SU-DHL-6 (cell line): ENCODE measurements at regions not wholly inside any gene's neighbourhood (a gene's known extent, or its start where the extent isn't known, plus 50 kb on each side); places are given as distances from the start of the nearest gene placed in this dataset.

ENCODE experiments used
- H2AFZ ChIP-seq: fragments of 200-600 bp; sonication (generic); 2 replicates; pipeline ENCODE4 v1.6.1; 2014; ENCODE audit warnings: low read depth, mild to moderate bottlenecking, moderate library complexity, mixed read lengths, antibody characterized with exemption, low read length; ENCODE audit not compliant: severe bottlenecking
- H3F3A ChIP-seq: fragments of 200-600 bp; shearing (Covaris generic); 2 replicates; pipeline ENCODE4 v1.6.0; 2016; ENCODE audit warnings: antibody characterized with exemption, mild to moderate bottlenecking; ENCODE audit not compliant: insufficient read depth
- H3K27ac ChIP-seq: fragments of 200-600 bp; sonication (generic); 2 replicates; pipeline ENCODE4 v1.5.1; 2016; ENCODE audit warnings: low read depth, mild to moderate bottlenecking, low read length, moderate library complexity, mixed read lengths
- H3K27me3 ChIP-seq: fragments of 200-600 bp; sonication (generic), shearing (Covaris generic); 2 replicates; pipeline ENCODE4 v1.6.0; 2014; ENCODE audit warnings: mild to moderate bottlenecking, low read length
- H3K36me3 ChIP-seq: fragments of 200-600 bp; sonication (generic); 2 replicates; pipeline ENCODE4 v1.6.1; 2014; ENCODE audit warnings: mild to moderate bottlenecking, low read length, mixed read lengths
- H3K4me2 ChIP-seq: fragments of 300-600, 200-600 bp; shearing (Covaris generic), sonication (generic); 2 replicates; pipeline ENCODE4 v1.6.0; 2014; ENCODE audit warnings: low read length, low read depth, mild to moderate bottlenecking; ENCODE audit not compliant: poor library complexity, severe bottlenecking
- H3K4me3 ChIP-seq: fragments of 200-600 bp; sonication (generic); 2 replicates; pipeline ENCODE4 v1.5.1; 2014; ENCODE audit warnings: antibody characterized with exemption, low read length, mild to moderate bottlenecking, mixed read lengths; ENCODE audit not compliant: insufficient read depth, poor library complexity, severe bottlenecking
- H3K79me2 ChIP-seq: fragments of 200-600 bp; sonication (generic); 2 replicates; pipeline ENCODE4 v1.6.1; 2014; ENCODE audit warnings: mild to moderate bottlenecking, low read length, moderate library complexity; ENCODE audit not compliant: insufficient read depth
- H3K9ac ChIP-seq: fragments of 200-600 bp; sonication (generic); 2 replicates; pipeline ENCODE4 v1.7.0; 2014; ENCODE audit warnings: mild to moderate bottlenecking, low read length
- H3K9me2 ChIP-seq: fragments of 200-600 bp; sonication (generic); replicated peaks from 2 replicates; pipeline ENCODE4 v1.6.1; 2014; ENCODE audit warnings: low read length; ENCODE audit not compliant: insufficient read depth
- H3K9me3 ChIP-seq: fragments of 200-600 bp; sonication (generic); 2 replicates; pipeline ENCODE4 v1.6.1; 2014; ENCODE audit warnings: low read length, mixed read lengths; ENCODE audit not compliant: insufficient read depth
- H4K20me1 ChIP-seq: fragments of 200-600 bp; sonication (generic); 2 replicates; pipeline ENCODE4 v1.6.1; 2014; ENCODE audit warnings: low read depth, mild to moderate bottlenecking, antibody characterized with exemption, low read length, moderate library complexity, mixed read lengths
- CTCF ChIP-seq: fragments of 200-600 bp; sonication (generic); IDR thresholded peaks from one replicate; pipeline ENCODE4 v1.5.1; 2017; ENCODE audit warnings: antibody characterized with exemption, mild to moderate bottlenecking, low read length, moderate library complexity; ENCODE audit not compliant: insufficient read depth, poor library complexity, severe bottlenecking
- EZH2phosphoT487 ChIP-seq: fragments of 200-600 bp; sonication (generic), shearing (Covaris generic); conservative IDR thresholded peaks from 2 replicates; pipeline ENCODE4 v1.6.1; 2018; ENCODE audit warnings: mild to moderate bottlenecking, antibody characterized with exemption, low read length, moderate library complexity, mixed read lengths

GRCh38 chr18:78085241-78086185, 835.9 kb downstream of the GALR1 start:
- H3K4me3 ChIP-seq: no peak overlapping the region
- H3K9ac ChIP-seq: no peak overlapping the region
- H3K27me3 ChIP-seq: no peaks in the 10 kb centered on the region
- no peaks in the 10 kb centered on the region for H3K9me2 ChIP-seq
- H3K4me2 ChIP-seq: no peak overlapping the region
- no peaks in the 10 kb centered on the region for H4K20me1 ChIP-seq
- no peaks in the 10 kb centered on the region for H3K9me3 ChIP-seq
- no peak overlapping the region for H2AFZ ChIP-seq
- H3K79me2 ChIP-seq: no peaks in the 10 kb centered on the region
- no peaks in the 10 kb centered on the region for H3K36me3 ChIP-seq
- no peak overlapping the region for H3K27ac ChIP-seq
- TF ChIP-seq EZH2phosphoT487: no peak
- no peak for TF ChIP-seq CTCF
- H3F3A ChIP-seq: no peaks in the 10 kb centered on the region

GRCh38 chr18:78086931-78087330, 837.3 kb downstream of the GALR1 start:
- Histone ChIP-seq H3K79me2 (no peaks in the 10 kb centered on the region), H3K4me3 (no peak overlapping the region), H2AFZ (no peak overlapping the region), H3K9me2 (no peaks in the 10 kb centered on the region), H3K36me3 (no peaks in the 10 kb centered on the region), H3K9me3 (no peaks in the 10 kb centered on the region), H3K9ac (no peak overlapping the region), H3K4me2 (no peak overlapping the region), H3F3A (no peaks in the 10 kb centered on the region), H3K27ac (no peak overlapping the region), H3K27me3 (no peaks in the 10 kb centered on the region), H4K20me1 (no peaks in the 10 kb centered on the region)
- TF ChIP-seq CTCF: no peak
- TF ChIP-seq EZH2phosphoT487: no peak

GRCh38 chr18:78087338-78087737, 837.7 kb downstream of the GALR1 start:
- Histone ChIP-seq H3K9me3 (no peaks in the 10 kb centered on the region), H3K79me2 (no peaks in the 10 kb centered on the region), H3K9me2 (no peaks in the 10 kb centered on the region)

More at GRCh38 chr18:78087338-78087737, 837.7 kb downstream of the GALR1 start:
- Histone ChIP-seq H3K9ac (no peak overlapping the region), H3K4me2 (no peak overlapping the region), H3K27me3 (no peaks in the 10 kb centered on the region), H3K27ac (no peak overlapping the region), H2AFZ (no peak overlapping the region), H3F3A (no peaks in the 10 kb centered on the region), H3K36me3 (no peaks in the 10 kb centered on the region), H4K20me1 (no peaks in the 10 kb centered on the region), H3K4me3 (no peak overlapping the region)
- TF ChIP-seq CTCF: no peak
- no peak for TF ChIP-seq EZH2phosphoT487
